ENCODE measurements at regions not wholly inside any gene's neighbourhood (a gene's known extent, or its start where the extent isn't known, plus 50 kb on each side); places are given as distances from the start of the nearest gene placed in this dataset.

GRCh38 chr3:1848935-1849334 is 249.7 kb upstream of the CNTN4 start:
- no peak overlapping the region for H3K4me3 ChIP-seq (replicated peaks; ENCODE audit: low read depth, low read length)
- DNase-seq (ENCODE audit: low read depth): no peak
- TF ChIP-seq CTCF (IDR thresholded peaks at IDR 0.05; ENCODE audit: low read length, missing control alignments): no peak

- TF ChIP-seq CTCF (IDR thresholded peaks at IDR 0.05; ENCODE audit: low read length, missing control alignments): no peak
- DNase-seq (ENCODE audit: low read depth): no peak
- H3K4me3 ChIP-seq (replicated peaks; ENCODE audit: low read depth, low read length): no peak overlapping the region
Observed at GRCh38 chr3:1852950-1853349, 245.7 kb upstream of the CNTN4 start.

DNA sequence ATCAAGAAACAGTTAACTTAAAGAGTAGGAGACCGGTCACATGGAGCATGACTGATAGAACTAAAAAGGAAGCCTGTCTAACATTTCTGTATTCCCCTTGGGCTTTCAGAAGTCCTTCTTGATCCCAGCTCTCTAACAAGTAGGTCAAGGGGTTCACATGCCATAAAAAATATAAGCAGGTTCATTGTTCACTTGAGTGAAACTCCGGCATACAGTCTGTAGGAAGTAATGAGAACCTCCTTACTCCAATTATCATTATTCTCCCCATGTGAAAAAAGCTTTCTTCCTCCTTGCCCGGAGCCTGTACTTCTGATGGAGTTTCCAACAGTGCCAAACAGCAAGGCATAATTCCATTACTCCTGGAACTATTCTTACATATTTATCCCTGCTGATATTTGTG is 242.8 kb upstream of the CNTN4 start:
- TF ChIP-seq CTCF (IDR thresholded peaks at IDR 0.05; ENCODE audit: low read length, missing control alignments): no peak
- H3K4me3 ChIP-seq (replicated peaks; ENCODE audit: low read depth, low read length): no peak overlapping the region
- no peak for DNase-seq (ENCODE audit: low read depth)

DNA sequence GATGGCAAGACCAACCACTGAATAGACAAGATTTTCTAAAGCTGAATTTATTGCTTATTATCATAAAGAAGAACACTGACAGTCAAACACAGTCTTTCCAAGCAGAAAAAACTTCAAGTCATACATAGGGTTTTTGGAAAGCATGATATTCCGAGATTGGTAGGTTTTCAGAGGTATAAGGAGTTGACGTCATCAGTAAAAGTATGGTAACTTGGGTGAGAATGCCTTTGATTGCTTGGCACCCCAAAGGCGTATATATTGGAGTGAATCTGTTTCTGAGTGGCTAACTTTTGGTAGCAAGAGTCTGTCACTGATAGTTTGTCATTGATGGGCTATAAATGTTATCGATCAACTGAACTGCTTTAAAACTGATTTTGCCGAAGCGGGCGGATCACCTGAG is 227.9 kb upstream of the CNTN4 start:
- H3K4me3 ChIP-seq (replicated peaks; ENCODE audit: low read depth, low read length): no peak overlapping the region
- no peak for TF ChIP-seq CTCF (IDR thresholded peaks at IDR 0.05; ENCODE audit: low read length, missing control alignments)
- no peak for DNase-seq (ENCODE audit: low read depth)

DNA sequence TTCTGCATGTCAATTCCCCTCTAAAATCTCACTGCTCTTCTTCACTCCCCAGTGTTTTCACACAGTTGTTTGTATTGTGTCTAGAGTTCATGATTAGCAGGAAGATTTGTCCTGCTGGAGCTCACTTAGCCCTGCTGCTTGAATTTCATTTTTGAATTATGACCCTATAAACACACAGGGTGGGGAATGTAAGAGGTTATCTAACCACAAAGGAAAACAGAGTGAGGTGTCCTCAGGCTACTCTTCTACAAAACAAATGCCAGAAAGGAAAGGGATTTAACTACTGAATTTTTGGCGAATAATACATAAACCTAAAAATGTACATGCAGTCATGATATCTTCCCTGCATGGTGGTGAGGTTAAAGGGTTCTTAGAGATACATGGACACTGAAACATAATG is 215.1 kb upstream of the CNTN4 start:
- no peak for DNase-seq (ENCODE audit: low read depth)
- no peak overlapping the region for H3K4me3 ChIP-seq (replicated peaks; ENCODE audit: low read depth, low read length)
- TF ChIP-seq CTCF (IDR thresholded peaks at IDR 0.05; ENCODE audit: low read length, missing control alignments): no peak

- no peak for TF ChIP-seq CTCF (IDR thresholded peaks at IDR 0.05; ENCODE audit: low read length, missing control alignments)
- no peak overlapping the region for H3K4me3 ChIP-seq (replicated peaks; ENCODE audit: low read depth, low read length)
- DNase-seq (ENCODE audit: low read depth): no peak
Observed at GRCh38 chr3:1892459-1892858, 206.2 kb upstream of the CNTN4 start.

DNA sequence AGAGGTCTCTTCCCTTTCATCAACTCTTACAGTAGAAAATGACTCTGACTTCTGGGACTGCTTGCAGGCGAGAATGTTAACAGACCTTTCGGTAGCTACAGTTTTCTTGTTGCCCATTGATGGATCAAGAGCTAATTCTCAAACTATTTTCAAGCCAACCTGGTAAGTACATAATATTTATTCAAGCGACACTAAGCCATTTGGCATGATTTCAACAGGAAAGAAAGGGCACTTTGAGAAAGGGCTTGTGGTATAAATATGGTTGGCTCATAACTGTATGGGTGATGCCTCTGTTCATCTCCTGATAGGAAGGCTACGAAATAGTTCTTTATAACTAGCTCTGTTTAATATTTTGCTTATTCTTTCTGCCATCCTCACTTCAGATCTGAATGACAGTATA is 196.2 kb upstream of the CNTN4 start:
- no peak for DNase-seq (ENCODE audit: low read depth)
- no peak overlapping the region for H3K4me3 ChIP-seq (replicated peaks; ENCODE audit: low read depth, low read length)
- TF ChIP-seq CTCF (IDR thresholded peaks at IDR 0.05; ENCODE audit: low read length, missing control alignments): no peak
